HepG2 (cell line): ENCODE measurements at regions not wholly inside any gene's neighbourhood (a gene's known extent, or its start where the extent isn't known, plus 50 kb on each side); places are given as distances from the start of the nearest gene placed in this dataset.

Experiments
- EEA1 ChIP-seq: sonication (generic); formaldehyde crosslinking; IDR thresholded peaks from 2 replicates; pipeline ENCODE4 v1.5.1; 2020; ENCODE audit warnings: mild to moderate bottlenecking, missing genetic modification reagents, borderline replicate concordance
- MBD4 ChIP-seq: IDR thresholded peaks from 2 replicates; pipeline ENCODE4 v1.6.1; 2012; ENCODE audit warnings: low read length, inconsistent platforms, borderline replicate concordance
- NFE2L2 ChIP-seq: fragments of 150-350 bp; IDR thresholded peaks from 2 replicates; pipeline ENCODE4 v1.6.1; 2014; ENCODE audit warnings: low read length
- PCBP2 ChIP-seq: fragments of 200-400 bp; formaldehyde crosslinking; optimal IDR thresholded peaks from 2 replicates; pipeline ENCODE3; 2018; ENCODE audit warnings: low read length, low read depth; ENCODE audit not compliant: poor library complexity, severe bottlenecking
- ZNF225 ChIP-seq: sonication (generic); formaldehyde crosslinking; IDR thresholded peaks from 2 replicates; pipeline ENCODE4 v1.4.0; 2020; ENCODE audit warnings: mild to moderate bottlenecking, missing genetic modification reagents
- ZNF34 ChIP-seq: sonication (generic); formaldehyde crosslinking; IDR thresholded peaks from 2 replicates; pipeline ENCODE4 v1.4.0; 2020; ENCODE audit warnings: mild to moderate bottlenecking, missing genetic modification reagents, borderline replicate concordance
- ZNF572 ChIP-seq: sonication (generic); formaldehyde crosslinking; IDR thresholded peaks from 2 replicates; pipeline ENCODE4 v1.5.1; 2020; ENCODE audit warnings: mild to moderate bottlenecking, missing genetic modification reagents
- ZNF709 ChIP-seq: sonication (generic); formaldehyde crosslinking; IDR thresholded peaks from 2 replicates; pipeline ENCODE4 v1.5.0; 2020; ENCODE audit warnings: mild to moderate bottlenecking, missing genetic modification reagents
- TF ChIP-seq, protein P1 (sequence below): sonication (generic); formaldehyde crosslinking; IDR thresholded peaks from 2 replicates; pipeline ENCODE4 v1.4.0; 2020; ENCODE audit warnings: missing genetic modification reagents
- TF ChIP-seq, protein P2 (sequence below): sonication (generic); formaldehyde crosslinking; IDR thresholded peaks from 2 replicates; pipeline ENCODE4 v1.5.1; 2020; ENCODE audit warnings: missing genetic modification reagents, mild to moderate bottlenecking, borderline replicate concordance
- TF ChIP-seq, protein P3 (sequence below): sonication (generic); formaldehyde crosslinking; IDR thresholded peaks from 2 replicates; pipeline ENCODE4 v1.4.0; 2020; ENCODE audit warnings: missing genetic modification reagents
- TF ChIP-seq, protein P4 (sequence below): sonication (generic); formaldehyde crosslinking; IDR thresholded peaks from 2 replicates; pipeline ENCODE4 v1.4.0; 2020; ENCODE audit warnings: missing genetic modification reagents, borderline replicate concordance
- TF ChIP-seq, protein P5 (sequence below), 2 experiments: IDR thresholded peaks; 2 replicates each; pipeline ENCODE4 v1.6.1; 2011 to 2012; ENCODE audit warnings: low read length in 2 of 2, borderline replicate concordance in 1 of 2, low read depth in 1 of 2, mild to moderate bottlenecking in 1 of 2, moderate library complexity in 1 of 2

DNA sequence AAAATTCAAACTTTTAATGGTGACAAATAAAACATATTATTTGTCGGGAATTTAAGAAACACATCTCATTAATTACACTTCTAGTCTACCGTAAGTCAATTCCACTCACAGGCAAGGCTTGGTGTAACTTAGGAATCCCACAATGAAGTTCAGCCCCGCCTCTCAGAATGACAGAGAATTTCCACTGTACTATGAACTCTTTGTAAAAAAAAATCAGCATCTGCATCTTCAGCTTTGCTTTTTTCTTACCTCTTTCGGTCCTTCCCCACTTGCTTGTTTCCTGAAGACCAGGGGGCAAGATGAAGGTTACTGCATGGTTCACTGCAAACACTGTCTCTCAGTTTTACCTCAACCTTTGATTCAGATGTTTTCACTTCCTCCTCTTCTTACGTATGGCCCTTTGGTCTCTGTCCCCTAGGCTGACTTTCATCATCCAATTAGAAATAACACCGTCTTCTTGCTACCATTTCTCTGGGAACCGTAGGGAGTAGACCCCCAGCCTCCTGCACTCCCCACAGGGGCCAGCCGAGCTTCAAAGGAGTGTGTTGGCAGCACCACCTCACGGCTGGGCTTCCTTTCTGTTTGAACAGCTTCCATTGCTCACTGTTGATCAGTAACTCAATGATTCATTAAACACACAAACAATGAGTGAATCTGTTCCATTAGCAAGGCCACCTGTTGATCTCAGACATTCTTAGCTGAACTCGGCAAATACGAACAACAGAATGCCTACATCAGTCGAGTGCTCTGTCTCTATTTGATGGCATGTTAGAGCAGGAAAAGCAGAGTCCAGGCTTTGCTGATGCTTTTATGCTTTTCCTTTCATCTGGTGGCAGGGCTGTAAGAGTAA, 343.0 kb downstream of the BMP4 start (continued):
- TF ChIP-seq, protein P1, sequence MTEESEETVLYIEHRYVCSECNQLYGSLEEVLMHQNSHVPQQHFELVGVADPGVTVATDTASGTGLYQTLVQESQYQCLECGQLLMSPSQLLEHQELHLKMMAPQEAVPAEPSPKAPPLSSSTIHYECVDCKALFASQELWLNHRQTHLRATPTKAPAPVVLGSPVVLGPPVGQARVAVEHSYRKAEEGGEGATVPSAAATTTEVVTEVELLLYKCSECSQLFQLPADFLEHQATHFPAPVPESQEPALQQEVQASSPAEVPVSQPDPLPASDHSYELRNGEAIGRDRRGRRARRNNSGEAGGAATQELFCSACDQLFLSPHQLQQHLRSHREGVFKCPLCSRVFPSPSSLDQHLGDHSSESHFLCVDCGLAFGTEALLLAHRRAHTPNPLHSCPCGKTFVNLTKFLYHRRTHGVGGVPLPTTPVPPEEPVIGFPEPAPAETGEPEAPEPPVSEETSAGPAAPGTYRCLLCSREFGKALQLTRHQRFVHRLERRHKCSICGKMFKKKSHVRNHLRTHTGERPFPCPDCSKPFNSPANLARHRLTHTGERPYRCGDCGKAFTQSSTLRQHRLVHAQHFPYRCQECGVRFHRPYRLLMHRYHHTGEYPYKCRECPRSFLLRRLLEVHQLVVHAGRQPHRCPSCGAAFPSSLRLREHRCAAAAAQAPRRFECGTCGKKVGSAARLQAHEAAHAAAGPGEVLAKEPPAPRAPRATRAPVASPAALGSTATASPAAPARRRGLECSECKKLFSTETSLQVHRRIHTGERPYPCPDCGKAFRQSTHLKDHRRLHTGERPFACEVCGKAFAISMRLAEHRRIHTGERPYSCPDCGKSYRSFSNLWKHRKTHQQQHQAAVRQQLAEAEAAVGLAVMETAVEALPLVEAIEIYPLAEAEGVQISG (CRISPR knock-in tag) = peak; percentile 81
- peak; percentile 80; the same call in 1 of the 2 replicates for TF ChIP-seq ZNF709
- TF ChIP-seq, protein P2, sequence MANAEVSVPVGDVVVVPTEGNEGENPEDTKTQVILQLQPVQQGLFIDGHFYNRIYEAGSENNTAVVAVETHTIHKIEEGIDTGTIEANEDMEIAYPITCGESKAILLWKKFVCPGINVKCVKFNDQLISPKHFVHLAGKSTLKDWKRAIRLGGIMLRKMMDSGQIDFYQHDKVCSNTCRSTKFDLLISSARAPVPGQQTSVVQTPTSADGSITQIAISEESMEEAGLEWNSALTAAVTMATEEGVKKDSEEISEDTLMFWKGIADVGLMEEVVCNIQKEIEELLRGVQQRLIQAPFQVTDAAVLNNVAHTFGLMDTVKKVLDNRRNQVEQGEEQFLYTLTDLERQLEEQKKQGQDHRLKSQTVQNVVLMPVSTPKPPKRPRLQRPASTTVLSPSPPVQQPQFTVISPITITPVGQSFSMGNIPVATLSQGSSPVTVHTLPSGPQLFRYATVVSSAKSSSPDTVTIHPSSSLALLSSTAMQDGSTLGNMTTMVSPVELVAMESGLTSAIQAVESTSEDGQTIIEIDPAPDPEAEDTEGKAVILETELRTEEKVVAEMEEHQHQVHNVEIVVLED (CRISPR knock-in tag) = peak; percentile 55; the same call in 1 of the 2 replicates
- TF ChIP-seq, protein P3, sequence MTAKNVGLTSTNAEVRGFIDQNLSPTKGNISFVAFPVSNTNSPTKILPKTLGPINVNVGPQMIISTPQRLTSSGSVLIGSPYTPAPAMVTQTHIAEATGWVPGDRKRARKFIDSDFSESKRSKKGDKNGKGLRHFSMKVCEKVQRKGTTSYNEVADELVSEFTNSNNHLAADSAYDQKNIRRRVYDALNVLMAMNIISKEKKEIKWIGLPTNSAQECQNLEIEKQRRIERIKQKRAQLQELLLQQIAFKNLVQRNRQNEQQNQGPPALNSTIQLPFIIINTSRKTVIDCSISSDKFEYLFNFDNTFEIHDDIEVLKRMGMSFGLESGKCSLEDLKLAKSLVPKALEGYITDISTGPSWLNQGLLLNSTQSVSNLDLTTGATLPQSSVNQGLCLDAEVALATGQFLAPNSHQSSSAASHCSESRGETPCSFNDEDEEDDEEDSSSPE = peak; percentile 40; the same call in 1 of the 2 replicates
- TF ChIP-seq ZNF572 (CRISPR knock-in tag) = no peak
- no peak for TF ChIP-seq ZNF34 (CRISPR knock-in tag)
- TF ChIP-seq, protein P4, sequence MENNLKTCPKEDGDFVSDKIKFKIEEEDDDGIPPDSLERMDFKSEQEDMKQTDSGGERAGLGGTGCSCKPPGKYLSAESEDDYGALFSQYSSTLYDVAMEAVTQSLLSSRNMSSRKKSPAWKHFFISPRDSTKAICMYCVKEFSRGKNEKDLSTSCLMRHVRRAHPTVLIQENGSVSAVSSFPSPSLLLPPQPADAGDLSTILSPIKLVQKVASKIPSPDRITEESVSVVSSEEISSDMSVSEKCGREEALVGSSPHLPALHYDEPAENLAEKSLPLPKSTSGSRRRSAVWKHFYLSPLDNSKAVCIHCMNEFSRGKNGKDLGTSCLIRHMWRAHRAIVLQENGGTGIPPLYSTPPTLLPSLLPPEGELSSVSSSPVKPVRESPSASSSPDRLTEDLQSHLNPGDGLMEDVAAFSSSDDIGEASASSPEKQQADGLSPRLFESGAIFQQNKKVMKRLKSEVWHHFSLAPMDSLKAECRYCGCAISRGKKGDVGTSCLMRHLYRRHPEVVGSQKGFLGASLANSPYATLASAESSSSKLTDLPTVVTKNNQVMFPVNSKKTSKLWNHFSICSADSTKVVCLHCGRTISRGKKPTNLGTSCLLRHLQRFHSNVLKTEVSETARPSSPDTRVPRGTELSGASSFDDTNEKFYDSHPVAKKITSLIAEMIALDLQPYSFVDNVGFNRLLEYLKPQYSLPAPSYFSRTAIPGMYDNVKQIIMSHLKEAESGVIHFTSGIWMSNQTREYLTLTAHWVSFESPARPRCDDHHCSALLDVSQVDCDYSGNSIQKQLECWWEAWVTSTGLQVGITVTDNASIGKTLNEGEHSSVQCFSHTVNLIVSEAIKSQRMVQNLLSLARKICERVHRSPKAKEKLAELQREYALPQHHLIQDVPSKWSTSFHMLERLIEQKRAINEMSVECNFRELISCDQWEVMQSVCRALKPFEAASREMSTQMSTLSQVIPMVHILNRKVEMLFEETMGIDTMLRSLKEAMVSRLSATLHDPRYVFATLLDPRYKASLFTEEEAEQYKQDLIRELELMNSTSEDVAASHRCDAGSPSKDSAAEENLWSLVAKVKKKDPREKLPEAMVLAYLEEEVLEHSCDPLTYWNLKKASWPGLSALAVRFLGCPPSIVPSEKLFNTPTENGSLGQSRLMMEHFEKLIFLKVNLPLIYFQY (CRISPR knock-in tag) = peak; percentile 55; the same call in 1 of the 2 replicates
- TF ChIP-seq NFE2L2 = no peak; the same call in 1 of the 2 replicates
- no peak for TF ChIP-seq ZNF225 (CRISPR knock-in tag)
- no peak for TF ChIP-seq PCBP2
- no peak for TF ChIP-seq EEA1 (CRISPR knock-in tag)
- 0 out of 2 replicates have a peak, but pooled peaks have one; percentile 34 for TF ChIP-seq MBD4
- TF ChIP-seq, protein P5, sequence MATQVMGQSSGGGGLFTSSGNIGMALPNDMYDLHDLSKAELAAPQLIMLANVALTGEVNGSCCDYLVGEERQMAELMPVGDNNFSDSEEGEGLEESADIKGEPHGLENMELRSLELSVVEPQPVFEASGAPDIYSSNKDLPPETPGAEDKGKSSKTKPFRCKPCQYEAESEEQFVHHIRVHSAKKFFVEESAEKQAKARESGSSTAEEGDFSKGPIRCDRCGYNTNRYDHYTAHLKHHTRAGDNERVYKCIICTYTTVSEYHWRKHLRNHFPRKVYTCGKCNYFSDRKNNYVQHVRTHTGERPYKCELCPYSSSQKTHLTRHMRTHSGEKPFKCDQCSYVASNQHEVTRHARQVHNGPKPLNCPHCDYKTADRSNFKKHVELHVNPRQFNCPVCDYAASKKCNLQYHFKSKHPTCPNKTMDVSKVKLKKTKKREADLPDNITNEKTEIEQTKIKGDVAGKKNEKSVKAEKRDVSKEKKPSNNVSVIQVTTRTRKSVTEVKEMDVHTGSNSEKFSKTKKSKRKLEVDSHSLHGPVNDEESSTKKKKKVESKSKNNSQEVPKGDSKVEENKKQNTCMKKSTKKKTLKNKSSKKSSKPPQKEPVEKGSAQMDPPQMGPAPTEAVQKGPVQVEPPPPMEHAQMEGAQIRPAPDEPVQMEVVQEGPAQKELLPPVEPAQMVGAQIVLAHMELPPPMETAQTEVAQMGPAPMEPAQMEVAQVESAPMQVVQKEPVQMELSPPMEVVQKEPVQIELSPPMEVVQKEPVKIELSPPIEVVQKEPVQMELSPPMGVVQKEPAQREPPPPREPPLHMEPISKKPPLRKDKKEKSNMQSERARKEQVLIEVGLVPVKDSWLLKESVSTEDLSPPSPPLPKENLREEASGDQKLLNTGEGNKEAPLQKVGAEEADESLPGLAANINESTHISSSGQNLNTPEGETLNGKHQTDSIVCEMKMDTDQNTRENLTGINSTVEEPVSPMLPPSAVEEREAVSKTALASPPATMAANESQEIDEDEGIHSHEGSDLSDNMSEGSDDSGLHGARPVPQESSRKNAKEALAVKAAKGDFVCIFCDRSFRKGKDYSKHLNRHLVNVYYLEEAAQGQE (IDR thresholded peaks at IDR 0.05; ENCODE audit: borderline replicate concordance in 1 of 2, low read depth in 1 of 2, low read length in 2 of 2) = peak in 1 of 2 experiments; percentile 12; a peak in 1 of 4 replicates
